ENCODE measurements at regions not wholly inside any gene's neighbourhood (a gene's known extent, or its start where the extent isn't known, plus 50 kb on each side); places are given as distances from the start of the nearest gene placed in this dataset.

DNA sequence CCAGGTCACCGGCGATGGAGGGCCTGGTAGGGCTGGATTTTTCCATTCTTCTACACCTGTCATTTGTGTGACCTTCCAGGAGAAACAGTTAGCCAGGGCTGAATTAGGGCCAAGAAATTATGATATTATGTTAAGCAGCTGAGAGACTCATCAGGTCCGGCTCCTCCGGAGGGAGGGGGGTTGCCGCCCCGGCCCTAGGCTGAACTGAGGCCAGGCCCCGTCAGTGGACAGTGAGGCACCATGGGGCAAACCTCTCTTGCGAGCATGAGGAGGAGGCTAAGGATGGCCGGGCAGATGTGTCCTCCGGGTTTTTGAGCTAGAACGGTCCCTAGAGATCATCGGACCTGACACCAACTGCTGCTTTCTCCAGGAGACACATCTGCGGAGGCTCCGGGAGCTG, 150.1 kb downstream of the SOX11 start:
- DNase-seq (ENCODE audit: low read depth), result no peak

DNA sequence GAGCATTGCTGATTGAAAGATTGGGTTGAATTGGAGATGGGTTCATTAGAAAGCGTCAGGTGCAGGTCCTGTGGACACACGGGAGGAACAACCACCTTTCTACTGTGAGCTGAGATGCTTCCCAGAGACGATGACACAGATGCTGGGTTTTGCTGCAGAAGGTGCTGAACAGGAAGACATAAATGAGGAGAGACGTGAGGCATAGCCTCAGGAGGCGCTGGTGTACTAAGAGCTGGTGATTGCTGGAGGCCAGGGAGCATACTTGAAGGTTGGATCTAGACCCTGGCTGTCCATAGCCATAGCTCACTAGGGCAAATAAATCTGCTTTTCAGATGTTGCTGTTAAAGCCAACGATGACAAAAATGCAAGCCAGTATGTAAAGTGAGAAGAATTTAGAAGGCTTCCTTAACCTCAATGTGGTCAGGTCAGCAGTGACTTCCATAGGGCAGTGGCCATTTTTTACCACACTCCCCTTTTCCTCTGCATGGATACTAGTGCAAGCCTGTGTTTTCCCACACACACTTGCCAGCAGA, 153.7 kb downstream of the SOX11 start:
- no peak for DNase-seq (ENCODE audit: low read depth)

DNA sequence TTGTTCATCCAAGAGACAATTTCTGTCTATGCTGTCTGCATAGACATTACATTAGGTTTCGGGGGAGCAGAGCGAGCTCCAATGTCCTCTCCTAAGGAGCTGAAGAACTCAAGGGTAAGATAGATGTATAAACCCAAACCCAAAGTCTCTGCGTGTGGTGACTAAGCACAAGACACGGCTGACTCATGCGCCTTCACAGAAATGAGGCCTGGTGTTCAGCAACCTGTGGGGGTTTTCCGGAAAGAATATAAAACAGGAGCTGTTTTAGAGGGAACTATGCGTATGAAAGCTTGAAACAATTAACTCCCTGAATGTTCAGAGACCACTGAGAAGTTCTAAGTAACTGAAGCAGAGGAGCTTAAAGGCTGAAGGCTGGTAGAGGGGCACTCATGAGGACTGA, 154.7 kb downstream of the SOX11 start:
- no peak for DNase-seq (ENCODE audit: low read depth)

DNA sequence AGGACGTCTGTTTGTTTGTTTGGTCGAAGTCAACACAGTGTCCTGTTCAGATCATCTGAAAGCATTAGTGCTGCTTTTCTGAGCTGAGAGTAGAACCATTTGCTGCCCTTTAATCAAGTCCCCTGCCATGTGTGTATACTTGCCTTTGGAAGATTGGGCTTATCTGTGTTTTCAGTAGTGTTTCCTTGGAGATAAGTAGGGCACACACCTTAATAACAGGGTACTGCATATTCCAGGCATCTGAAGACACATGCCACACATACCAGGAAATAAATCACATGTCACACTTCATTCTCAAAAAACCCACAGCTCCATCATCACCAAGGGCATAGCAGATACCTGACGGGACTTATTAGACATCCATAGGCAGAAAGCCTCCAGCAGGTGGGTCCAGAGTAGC, 157.4 kb downstream of the SOX11 start:
- DNase-seq (ENCODE audit: low read depth), result no peak

DNA sequence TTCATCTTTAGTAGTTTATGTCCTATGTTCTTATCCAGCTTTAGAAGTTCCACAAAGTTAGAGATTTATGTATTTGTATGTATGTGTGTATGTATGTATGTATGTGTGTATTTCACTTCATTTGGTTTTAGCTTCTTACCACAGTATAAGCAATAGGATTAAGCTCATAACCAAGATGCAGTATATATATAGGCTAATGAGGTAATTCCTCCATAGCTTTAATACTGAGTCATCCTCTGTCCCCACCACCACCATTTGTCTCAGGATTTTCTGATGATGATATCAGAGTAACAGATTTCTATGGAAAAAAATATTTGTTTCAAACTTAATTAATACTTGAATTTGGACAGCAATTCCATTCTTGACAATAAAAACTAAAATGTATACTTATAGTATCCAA, 159.2 kb downstream of the SOX11 start:
- no peak for DNase-seq (ENCODE audit: low read depth)

DNA sequence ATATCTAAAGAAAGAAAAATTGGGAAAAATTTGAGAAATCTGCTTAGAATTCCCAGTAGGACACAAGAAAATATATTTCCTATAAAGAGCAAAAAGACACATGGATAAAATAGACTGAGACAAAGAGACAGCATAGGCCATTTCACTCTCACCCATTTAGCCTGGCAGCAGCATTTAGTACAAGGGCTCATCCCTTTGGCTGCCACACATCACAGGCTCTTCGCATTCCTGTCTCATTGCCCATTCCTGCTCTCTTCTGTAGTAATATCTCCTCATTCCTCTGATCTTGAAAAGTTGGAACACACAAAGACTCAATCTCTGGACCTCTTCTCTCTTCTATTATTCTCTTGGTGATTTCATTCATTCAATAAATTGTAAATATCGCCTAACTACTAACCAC, 162.6 kb downstream of the SOX11 start:
- no peak for DNase-seq (ENCODE audit: low read depth)

DNA sequence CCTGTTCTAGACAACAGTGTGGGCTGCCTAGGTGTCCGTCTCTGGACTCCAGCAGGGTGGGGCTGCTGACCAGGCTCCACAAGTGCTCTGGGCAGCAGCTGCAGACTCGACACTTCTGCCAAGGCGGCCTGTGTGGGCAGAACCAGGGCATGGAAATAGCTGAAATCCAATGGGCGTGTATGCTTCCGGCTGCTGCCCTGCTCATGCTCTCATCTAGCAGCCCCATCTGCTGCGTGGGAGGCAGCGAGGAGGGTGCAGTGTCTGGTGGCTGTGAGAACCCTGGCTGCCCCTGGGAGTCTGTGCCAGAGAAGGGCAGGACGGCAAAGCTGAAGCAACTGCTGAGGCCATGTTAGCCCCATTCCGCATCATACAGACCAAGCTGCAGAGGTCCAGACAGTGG, 174.9 kb downstream of the SOX11 start:
- no peak for DNase-seq (ENCODE audit: low read depth)

DNA sequence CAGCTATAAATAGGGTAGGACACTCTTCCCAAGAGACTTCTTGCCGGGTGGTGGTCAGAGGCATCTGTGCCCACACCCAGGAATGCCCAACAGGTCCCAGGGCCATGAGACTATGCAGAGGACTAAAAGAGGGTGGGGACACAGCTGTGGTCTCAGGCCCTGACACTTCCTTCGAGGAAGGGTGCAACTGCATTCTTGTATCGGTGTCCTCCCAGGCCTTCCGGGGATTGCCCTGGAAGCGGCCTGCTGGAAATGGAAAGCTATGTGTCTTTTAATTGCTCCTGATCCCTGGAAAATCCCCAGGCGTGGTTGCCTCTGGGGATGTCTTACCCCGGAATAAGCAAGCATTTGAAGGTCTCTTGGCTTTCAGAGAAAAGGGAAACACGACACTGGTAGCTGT, 176.7 kb downstream of the SOX11 start:
- DNase-seq (ENCODE audit: low read depth), result no peak

DNA sequence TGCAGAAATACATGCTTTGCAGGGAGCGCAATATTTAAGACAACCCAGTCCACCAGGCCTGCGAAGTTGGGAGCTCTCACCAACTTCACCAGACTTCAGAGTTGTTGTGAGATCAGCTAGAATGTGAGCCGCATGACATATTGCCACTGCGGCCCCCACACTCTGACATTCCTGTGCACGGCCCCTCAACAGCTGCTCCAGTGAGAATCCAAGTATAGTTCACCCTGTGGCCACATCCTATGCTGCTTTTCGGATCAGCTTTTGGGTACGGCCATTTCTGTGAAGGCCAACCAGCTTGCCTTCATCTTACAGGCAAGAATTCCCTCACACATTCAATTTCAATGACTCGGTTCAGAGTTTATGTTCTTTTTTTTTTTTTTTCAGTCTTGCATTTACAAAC, 177.8 kb downstream of the SOX11 start:
- no peak for DNase-seq (ENCODE audit: low read depth)

DNA sequence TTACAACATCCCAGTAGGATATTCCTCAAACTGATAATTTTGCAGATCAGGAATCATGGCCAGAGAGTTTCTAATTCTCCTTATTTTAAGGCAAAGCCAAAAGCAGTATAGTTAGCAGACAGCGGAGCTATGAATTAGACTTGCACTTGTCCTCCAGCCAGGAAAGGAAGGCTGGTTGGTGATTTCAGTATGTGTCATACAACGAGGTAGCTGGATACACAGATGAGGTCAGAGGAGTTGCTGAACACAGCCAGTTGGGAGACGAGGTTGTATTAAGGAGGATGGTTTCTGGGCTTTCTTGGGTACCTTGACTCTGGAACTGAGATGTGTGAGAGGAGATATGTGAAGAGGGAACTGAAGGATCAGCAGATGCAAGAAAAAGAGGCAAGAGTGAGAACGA, 185.2 kb downstream of the SOX11 start:
- DNase-seq (ENCODE audit: low read depth), result no peak

DNA sequence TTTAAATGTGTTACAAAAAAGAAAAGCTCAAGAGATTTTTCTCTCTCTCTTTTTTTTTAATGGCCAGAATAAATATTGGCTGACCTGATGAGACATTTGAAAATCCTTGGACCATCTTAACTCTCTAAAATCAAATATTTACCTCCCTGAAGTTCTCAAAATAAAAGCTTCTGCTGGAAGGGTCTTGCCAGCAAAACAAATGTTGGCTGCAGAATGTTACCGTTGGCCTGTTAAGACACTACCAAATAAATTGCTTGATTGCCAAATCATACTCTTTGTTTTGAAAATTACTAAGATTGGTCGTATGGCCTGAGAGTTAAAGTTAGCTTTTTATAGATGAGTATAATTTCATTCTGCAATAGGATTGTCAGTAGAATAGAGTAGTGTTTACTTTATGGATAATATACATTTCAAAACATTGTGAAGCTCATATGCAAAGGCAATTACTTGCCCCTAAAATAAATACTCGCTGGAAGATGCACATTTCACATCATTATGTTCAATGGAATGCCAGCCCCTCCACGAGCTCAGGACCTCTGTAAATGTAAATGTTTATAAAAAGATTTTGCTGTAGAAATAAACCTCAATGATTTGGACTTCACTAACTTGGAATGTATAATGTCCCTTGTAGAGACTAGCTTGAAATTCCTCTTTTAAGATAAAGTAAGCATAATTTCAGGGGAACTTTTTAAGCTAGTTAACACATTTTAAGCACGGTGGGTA, 193.4 kb downstream of the SOX11 start:
- DNase-seq (ENCODE audit: low read depth), result no peak

DNA sequence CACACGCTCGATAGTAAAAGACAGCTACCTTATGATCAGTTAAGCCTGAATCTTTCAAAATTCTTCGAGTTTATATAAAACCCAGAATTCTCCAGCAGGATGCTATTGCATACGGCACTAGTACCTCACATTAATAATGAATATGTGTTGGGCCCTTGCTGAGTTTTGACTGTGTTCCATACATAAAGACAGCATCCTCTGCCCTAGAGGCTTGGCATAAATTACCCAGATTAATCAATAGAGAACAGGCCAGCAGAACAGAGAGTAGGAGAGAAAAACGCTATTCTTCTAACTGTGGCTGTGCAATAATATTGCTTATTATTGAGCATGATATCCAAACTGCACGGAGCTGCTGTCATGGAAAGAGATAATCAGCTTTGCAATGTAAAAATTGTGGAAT, 194.3 kb downstream of the SOX11 start:
- no peak for DNase-seq (ENCODE audit: low read depth)

DNA sequence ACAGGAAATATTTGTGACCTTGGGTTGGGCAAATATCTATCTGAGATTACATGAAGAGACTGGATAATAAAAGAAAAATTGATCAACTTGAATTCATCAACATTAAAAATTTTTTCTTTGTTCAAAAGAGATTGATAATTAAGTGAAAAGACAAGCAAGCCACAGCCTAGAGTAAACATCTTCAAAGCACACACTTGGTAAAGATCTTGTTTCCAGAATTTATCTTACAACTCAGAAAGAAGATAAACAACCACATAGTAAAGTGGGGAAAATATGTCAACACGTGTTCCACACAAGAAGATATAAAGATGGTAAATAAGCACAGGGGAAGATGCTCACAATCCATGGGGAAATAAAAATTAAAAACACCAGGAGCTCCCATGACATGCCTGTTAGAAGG, 195.9 kb downstream of the SOX11 start:
- DNase-seq (ENCODE audit: low read depth), result no peak

DNA sequence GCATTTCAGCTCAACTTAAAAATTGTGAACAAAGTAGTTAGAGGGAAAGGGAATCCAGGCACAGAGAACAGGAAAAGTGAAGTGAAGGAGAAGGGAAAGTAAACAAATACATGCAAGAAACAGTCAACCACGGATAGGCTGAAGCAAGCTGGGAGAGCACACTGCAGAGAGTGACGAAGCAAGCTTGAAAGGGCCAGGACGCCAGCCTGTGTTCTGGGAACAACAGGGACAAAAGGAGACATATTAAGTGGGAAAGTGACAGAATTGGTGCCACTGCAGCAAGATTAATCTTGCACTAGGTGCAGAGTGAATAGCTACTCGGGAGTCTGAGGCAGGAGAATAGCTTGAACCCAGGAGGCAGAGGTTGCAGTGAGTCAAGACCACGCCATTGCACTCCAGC, 197.3 kb downstream of the SOX11 start:
- DNase-seq (ENCODE audit: low read depth), result no peak

DNA sequence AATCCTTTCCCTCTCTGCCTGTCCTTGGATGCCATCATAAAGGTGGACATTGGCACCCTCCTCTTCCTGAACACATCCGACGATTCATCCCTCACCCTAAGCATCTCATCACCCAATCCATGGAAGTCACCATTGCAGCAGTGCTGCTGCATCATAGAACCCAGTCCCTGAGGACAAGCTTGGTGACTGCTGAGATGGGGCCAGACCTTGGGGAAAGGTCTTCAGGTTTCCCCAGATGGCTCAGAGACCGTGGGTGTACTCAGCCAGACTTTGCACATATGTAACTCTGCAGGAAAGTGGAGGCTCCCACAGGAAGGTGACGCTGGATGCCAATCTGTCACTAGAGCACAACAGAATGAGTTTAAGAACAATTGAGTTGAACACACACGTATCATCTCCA, 202.2 kb downstream of the SOX11 start:
- no peak for DNase-seq (ENCODE audit: low read depth)

DNA sequence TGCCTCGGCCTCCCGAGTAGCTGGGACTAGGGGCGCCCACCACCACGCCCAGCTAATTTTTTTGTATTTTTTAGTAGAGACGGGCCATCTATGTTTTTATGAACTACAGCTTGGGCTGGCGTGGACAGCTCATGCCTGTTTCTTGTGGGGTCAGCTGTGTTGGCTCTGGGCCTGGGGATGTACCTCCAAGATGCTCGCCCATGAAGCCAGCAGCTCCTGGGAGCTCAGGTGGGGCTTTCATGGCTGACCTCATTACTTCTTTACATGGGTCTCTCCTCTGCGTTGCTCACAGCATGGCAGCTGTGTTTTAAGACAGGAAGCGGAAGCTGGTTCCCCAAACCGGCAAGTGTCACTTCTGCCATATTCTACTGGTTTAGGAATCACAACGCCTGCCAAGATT, 203.1 kb downstream of the SOX11 start:
- no peak for DNase-seq (ENCODE audit: low read depth)

DNA sequence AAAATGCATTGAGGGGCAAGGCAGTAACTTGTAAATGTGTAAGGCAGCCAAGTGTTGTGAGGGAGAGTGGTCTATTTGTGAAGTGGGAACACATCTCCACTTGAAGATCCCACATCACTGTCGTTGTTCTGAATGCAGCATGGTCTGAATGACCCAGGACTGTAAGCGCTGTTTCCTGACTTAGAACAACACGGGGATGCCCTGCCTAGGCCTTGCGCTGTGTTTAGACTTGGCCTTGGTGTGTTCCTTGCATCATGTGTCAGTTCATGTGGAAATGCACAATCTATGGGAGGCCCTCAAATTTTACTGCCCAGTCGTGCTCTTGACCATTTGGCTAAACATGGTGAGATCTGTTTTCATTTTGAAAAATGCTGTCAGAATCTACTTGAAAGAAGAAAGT, 205.1 kb downstream of the SOX11 start:
- no peak for DNase-seq (ENCODE audit: low read depth)

DNA sequence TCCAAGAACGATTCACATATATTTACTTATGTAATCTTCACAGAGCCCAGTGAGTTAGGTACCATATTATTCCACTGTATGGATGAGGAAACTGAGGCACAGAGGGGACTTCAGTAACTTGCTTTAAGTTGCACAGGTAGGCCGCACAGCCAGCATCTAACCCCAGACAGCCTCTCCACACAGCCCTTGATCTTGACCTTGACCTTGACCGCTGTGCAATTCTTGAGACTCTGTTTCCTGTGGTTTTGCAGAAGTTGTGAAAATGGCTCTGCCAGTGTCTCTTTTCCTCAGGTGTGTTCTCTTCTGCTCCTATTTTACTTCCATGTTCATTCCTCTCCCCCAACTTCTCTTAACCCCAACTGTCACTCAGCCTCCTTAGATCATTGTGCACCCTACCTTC, 206.5 kb downstream of the SOX11 start:
- DNase-seq (ENCODE audit: low read depth), result no peak

DNA sequence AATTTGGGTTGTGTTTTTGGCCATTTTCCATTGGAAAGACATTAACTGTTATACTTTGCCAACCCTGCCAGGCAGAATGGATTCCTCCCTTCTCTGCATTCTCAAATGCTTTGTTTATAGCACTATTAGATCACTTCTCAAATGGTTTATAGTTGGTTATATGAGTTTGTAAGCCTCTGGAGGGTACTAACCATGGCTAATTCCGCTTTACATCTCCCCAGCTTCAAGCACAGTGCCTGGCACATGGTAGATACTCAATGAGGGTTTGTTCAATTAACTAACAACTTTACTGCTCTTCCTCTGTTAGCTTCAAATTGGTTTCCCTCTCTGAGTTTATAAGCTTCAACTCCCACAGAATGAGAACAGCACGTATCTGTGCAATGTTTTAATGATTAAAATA, 213.5 kb downstream of the SOX11 start:
- no peak for DNase-seq (ENCODE audit: low read depth)

DNA sequence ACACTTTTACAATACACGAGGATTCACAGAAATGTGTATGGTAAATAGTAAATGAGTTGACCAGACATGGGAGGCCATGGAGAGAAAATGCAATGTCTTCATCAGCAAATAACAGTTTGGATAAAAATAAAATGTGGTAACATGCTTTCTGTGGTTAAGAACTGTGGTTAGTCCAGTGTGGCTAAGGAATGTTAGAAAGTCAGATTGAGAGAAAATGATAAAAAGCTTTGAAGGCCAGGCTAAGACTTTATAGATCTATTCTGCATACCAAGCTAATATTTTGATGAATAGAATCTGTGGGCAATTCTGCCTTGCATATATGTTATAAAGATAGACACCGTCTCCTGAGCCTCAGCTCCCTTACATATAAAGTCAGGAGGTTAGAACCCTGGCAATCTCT, 215.9 kb downstream of the SOX11 start:
- no peak for DNase-seq (ENCODE audit: low read depth)

DNA sequence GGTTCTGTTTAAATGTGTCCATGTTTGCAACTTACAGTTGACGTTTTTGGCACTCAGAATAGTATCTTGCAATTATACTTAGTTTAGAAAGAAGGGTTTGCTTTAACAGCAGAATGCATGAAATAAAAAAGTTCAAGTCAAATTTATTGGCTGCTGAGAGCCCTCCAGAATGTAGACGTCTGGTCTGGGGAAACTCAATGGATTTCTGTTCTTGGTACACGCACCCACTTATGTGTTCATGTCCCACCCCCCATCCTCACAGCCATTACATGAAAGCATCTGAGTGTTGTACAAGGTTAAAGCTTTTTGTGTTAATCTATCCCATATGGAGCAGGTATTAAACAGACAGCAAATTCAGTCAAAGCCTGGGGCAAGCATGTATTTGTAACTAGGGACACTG, 219.5 kb downstream of the SOX11 start:
- no peak for DNase-seq (ENCODE audit: low read depth)

DNA sequence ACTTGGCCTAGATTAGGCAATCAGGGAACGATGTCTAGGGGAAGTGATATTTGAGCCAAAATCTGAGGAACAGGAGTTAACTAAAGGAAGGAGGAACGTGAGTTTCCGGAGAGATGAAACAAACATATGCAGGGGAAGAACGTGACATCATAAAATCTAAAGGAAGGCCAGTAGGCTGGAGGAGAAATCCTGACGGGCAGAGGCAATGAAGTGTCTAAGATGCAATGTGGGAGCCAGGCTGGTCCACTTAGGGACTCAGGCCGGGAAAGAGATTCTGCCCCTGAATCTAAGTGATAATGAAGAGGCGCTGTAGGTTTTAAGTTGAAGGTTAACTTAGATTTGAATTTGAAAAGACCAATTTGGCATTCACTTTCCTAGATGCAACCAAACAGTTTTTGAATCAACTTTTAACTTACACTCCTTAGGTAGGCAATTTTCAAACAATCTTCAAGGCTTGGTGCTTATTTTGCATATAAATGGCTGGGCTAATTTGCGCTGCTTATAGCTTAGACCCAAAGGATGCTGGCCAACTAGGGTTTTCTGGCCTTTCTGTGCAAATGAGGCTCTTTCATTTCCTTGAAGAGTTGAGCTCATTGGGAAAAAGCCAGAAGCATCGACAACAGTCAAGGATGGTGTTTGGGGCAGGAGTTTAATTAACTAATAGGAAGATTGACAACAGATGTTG, 221.7 kb downstream of the SOX11 start:
- DNase-seq (ENCODE audit: low read depth), result no peak

DNA sequence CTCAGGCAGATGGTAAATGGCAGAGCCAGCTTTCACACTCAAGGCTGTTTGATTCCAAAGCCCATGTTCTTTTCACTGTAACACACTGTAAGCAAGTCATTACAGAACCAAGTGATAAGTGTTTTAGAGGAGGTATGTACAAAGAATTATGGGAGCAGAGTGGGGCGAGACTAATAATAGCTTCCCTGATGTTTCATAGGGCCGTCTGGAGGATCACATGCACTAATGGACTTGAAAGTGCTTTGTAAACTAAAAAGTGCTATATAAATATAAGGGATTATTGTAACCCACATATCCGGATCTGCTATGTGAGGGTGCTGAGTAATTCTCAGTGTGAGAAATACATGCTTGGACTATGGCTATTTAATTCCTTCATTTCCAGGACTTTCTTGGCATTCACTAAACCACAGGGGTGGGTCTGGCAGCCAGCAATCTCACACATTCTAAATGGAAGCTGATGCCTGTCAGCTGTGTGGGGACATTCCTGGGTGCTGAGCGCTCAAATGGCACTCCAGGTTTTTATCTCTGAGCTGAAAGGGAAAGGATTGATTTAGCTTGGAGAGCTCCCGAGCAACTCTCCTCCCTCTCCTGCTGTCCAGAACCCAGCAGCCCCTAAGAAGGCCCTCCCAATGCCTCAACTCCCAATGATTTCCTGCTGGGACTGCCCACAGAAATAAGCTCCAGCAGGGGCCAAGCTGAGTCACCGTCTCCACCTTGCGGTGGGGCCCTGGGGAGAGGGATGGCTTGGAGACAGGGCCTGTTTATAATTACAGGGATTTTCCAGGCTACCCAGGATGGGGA, 222.8 kb downstream of the SOX11 start:
- DNase-seq (ENCODE audit: low read depth), result no peak

Measured in activated T-helper 1 cell treated with Interleukin-2 at 50 U/mL for 16 hours (primary cell).